ENCODE measurements at regions not wholly inside any gene's neighbourhood (a gene's known extent, or its start where the extent isn't known, plus 50 kb on each side); places are given as distances from the start of the nearest gene placed in this dataset.
"Not testable (repeated sequence)": the region's sequence is repeated elsewhere in the genome, so short reads cannot be mapped to it uniquely, and the experiment has no call there.

- peaks cover 30% of the 10 kb centered on the region for H3K4me1 Mint-ChIP-seq (ENCODE audit: unreplicated experiment)
- DNase-seq (ENCODE audit: low spot score), result no peak
- H3K9me3 Mint-ChIP-seq (ENCODE audit: unreplicated experiment), result no peaks in the 10 kb centered on the region
- H3K27me3 Mint-ChIP-seq (ENCODE audit: unreplicated experiment), result no peaks in the 10 kb centered on the region
- H3K36me3 Mint-ChIP-seq (ENCODE audit: low read depth, unreplicated experiment), result no peaks in the 10 kb centered on the region
- H3K4me3 Mint-ChIP-seq (ENCODE audit: unreplicated experiment), result no peak overlapping the region
- TF ChIP-seq, protein P1, sequence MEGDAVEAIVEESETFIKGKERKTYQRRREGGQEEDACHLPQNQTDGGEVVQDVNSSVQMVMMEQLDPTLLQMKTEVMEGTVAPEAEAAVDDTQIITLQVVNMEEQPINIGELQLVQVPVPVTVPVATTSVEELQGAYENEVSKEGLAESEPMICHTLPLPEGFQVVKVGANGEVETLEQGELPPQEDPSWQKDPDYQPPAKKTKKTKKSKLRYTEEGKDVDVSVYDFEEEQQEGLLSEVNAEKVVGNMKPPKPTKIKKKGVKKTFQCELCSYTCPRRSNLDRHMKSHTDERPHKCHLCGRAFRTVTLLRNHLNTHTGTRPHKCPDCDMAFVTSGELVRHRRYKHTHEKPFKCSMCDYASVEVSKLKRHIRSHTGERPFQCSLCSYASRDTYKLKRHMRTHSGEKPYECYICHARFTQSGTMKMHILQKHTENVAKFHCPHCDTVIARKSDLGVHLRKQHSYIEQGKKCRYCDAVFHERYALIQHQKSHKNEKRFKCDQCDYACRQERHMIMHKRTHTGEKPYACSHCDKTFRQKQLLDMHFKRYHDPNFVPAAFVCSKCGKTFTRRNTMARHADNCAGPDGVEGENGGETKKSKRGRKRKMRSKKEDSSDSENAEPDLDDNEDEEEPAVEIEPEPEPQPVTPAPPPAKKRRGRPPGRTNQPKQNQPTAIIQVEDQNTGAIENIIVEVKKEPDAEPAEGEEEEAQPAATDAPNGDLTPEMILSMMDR (IDR thresholded peaks at IDR 0.05; ENCODE audit: unreplicated experiment), result no peak
- peak overlapping the region; percentile 49 for H3K27ac Mint-ChIP-seq (ENCODE audit: unreplicated experiment)
Measured at GRCh38 chr14:22178333-22178839, 410.6 kb downstream of the DAD1 start.

- H3K9me3 Mint-ChIP-seq (ENCODE audit: unreplicated experiment), result no peaks in the 10 kb centered on the region
- peak; percentile 22 for DNase-seq (ENCODE audit: low spot score)
- H3K27ac Mint-ChIP-seq (ENCODE audit: unreplicated experiment), result peak overlapping the region; percentile 38
- H3K4me3 Mint-ChIP-seq (ENCODE audit: unreplicated experiment), result no peak overlapping the region
- no peaks in the 10 kb centered on the region for H3K36me3 Mint-ChIP-seq (ENCODE audit: low read depth, unreplicated experiment)
- no peaks in the 10 kb centered on the region for H3K27me3 Mint-ChIP-seq (ENCODE audit: unreplicated experiment)
- TF ChIP-seq, protein P1 (IDR thresholded peaks at IDR 0.05; ENCODE audit: unreplicated experiment), result no peak
- H3K4me1 Mint-ChIP-seq (ENCODE audit: unreplicated experiment), result peaks cover 30% of the 10 kb centered on the region
Measured at GRCh38 chr14:22177870-22178269, 411.2 kb downstream of the DAD1 start.

GRCh38 chr14:22176957-22177356, 412.1 kb downstream of the DAD1 start:
- Mint-ChIP-seq H3K36me3 (ENCODE audit: low read depth, unreplicated experiment) (no peaks in the 10 kb centered on the region), H3K27ac (ENCODE audit: unreplicated experiment) (peak overlapping the region; percentile 38), H3K4me1 (ENCODE audit: unreplicated experiment) (peaks cover 30% of the 10 kb centered on the region), H3K9me3 (ENCODE audit: unreplicated experiment) (no peaks in the 10 kb centered on the region), H3K27me3 (ENCODE audit: unreplicated experiment) (no peaks in the 10 kb centered on the region), H3K4me3 (ENCODE audit: unreplicated experiment) (no peak overlapping the region)
- DNase-seq (ENCODE audit: low spot score), result no peak
- TF ChIP-seq, protein P1 (IDR thresholded peaks at IDR 0.05; ENCODE audit: unreplicated experiment), result no peak

GRCh38 chr14:22175278-22175558, 413.8 kb downstream of the DAD1 start:
- DNase-seq (ENCODE audit: low spot score); H3K36me3 Mint-ChIP-seq (ENCODE audit: low read depth, unreplicated experiment); H3K27me3 Mint-ChIP-seq (ENCODE audit: unreplicated experiment); H3K27ac Mint-ChIP-seq (ENCODE audit: unreplicated experiment); H3K9me3 Mint-ChIP-seq (ENCODE audit: unreplicated experiment); H3K4me3 Mint-ChIP-seq (ENCODE audit: unreplicated experiment): not testable (repeated sequence)
- H3K4me1 Mint-ChIP-seq (ENCODE audit: unreplicated experiment), result peaks cover 28% of the 10 kb centered on the region

DNA sequence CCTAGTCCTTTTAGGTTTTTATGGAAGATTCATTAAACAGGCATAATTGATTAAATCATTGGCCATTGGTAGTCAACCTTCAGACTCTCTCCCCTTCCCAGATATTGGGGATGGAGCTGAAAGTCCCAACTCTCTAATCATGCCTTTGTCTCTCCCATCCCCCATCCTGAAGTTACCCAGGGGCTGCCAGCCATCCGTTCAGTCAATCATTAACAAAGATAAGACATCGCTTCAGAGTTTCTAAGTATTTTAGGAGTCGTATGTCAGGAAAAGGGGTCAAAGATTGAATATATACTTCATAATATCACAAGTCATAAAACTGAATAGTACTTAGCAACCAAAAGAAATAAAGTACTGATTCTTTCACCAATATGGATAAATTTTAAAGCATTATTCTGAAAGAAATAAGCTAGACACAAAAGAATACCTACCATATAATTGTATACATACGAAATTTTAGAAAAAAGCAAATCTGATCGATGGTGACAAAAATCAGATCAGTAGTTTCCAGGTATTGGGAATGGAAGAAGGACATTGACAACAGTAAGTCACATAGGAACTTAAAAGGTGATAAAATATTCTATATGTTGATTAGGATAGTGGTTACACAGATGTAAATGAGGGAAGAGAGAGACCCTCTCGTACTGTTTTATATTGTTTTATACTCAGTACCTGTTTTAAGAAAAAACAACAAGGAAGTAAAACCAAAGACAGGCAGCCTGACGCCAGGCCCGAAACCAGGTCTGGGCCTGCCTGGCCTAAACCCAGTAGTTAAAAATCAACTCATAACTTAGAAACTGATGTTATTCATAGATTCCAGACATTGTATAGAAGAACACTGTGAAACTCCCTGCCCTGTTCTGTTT, 414.4 kb downstream of the DAD1 start:
- Mint-ChIP-seq H3K27ac (ENCODE audit: unreplicated experiment) (no peak overlapping the region), H3K9me3 (ENCODE audit: unreplicated experiment) (no peaks in the 10 kb centered on the region), H3K4me1 (ENCODE audit: unreplicated experiment) (peaks cover 22% of the 10 kb centered on the region), H3K36me3 (ENCODE audit: low read depth, unreplicated experiment) (no peaks in the 10 kb centered on the region), H3K27me3 (ENCODE audit: unreplicated experiment) (no peaks in the 10 kb centered on the region), H3K4me3 (ENCODE audit: unreplicated experiment) (no peak overlapping the region)
- TF ChIP-seq, protein P1 (IDR thresholded peaks at IDR 0.05; ENCODE audit: unreplicated experiment), result no peak
- no peak for DNase-seq (ENCODE audit: low spot score)
